Common myeloid progenitor, CD34-positive (primary cell): ENCODE measurements at regions not wholly inside any gene's neighbourhood (a gene's known extent, or its start where the extent isn't known, plus 50 kb on each side); places are given as distances from the start of the nearest gene placed in this dataset.
A peak's percentile ranks its signal among the peaks of the same experiment; 100 is the strongest.

Experiments
- CTCF ChIA-PET: fragments of 350-600 bp; sonication (Branson Sonifier 250); formaldehyde crosslinking; loops from one replicate; lab custom pipeline; 2021; ENCODE audit warnings: antibody characterized with exemption; lab: Charles Lee
- POLR2A ChIA-PET: fragments of 350-600 bp; sonication (Branson Sonifier 250); formaldehyde crosslinking; loops from one replicate; lab custom pipeline; 2021; ENCODE audit warnings: antibody characterized with exemption; lab: Charles Lee
- DNase-seq, 3 donors: peaks; one replicate each; pipeline versions ENCODE4 v3.0.0 to v3.0.0-alpha.2; 2013
- H3K27ac ChIP-seq, 2 experiments: 1 replicate in 1 of 2; 2 replicates in 1 of 2; pipeline ENCODE4 v1.7.0; 2013; ENCODE audit warnings: inconsistent platforms in 2 of 2, low read length in 2 of 2, mild to moderate bottlenecking in 2 of 2, low read depth in 1 of 2, moderate library complexity in 1 of 2; ENCODE audit not compliant: severe bottlenecking in 2 of 2, insufficient read depth in 1 of 2, poor library complexity in 1 of 2
- H3K27me3 ChIP-seq, 5 experiments: replicated peaks in 2 of 5; 1 replicate in 3 of 5; 2 replicates in 2 of 5; pipeline versions ENCODE4 v1.6.1 to v1.7.0; 2013; ENCODE audit warnings: low read length in 4 of 5, mild to moderate bottlenecking in 2 of 5, moderate library complexity in 2 of 5, inconsistent platforms in 1 of 5; ENCODE audit not compliant: insufficient read depth in 5 of 5, control insufficient read depth in 4 of 5
- H3K36me3 ChIP-seq, 4 experiments: 1 replicate in 2 of 4; 2 replicates in 2 of 4; pipeline versions ENCODE4 v1.6.1 to v1.7.0; 2013; ENCODE audit warnings: low read length in 3 of 4, control low read depth in 1 of 4, mild to moderate bottlenecking in 1 of 4; ENCODE audit not compliant: control insufficient read depth in 4 of 4, insufficient read depth in 4 of 4
- H3K4me1 ChIP-seq, 4 experiments: 1 replicate in 3 of 4; 2 replicates in 1 of 4; pipeline versions ENCODE4 v1.6.1 to v1.7.1; 2013; ENCODE audit warnings: low read length in 3 of 4, mild to moderate bottlenecking in 3 of 4, control low read depth in 1 of 4, inconsistent platforms in 1 of 4, moderate library complexity in 1 of 4; ENCODE audit not compliant: control insufficient read depth in 4 of 4, insufficient read depth in 4 of 4; ENCODE audit errors: control extremely low read depth in 1 of 4
- H3K4me3 ChIP-seq, 7 experiments: 1 replicate in 4 of 7; 2 replicates in 3 of 7; pipeline versions ENCODE4 v1.5.1 to v1.7.0; 2013; ENCODE audit warnings: mild to moderate bottlenecking in 7 of 7, low read length in 6 of 7, moderate library complexity in 6 of 7, inconsistent platforms in 2 of 7, low read depth in 2 of 7, control low read depth in 1 of 7; ENCODE audit not compliant: insufficient read depth in 4 of 7, control insufficient read depth in 1 of 7; ENCODE audit errors: extremely low read depth in 1 of 7
- H3K9me3 ChIP-seq, 5 experiments: 1 replicate in 4 of 5; 2 replicates in 1 of 5; pipeline versions ENCODE4 v1.6.1 to v1.7.1; 2013; ENCODE audit warnings: low read length in 4 of 5, mild to moderate bottlenecking in 2 of 5, inconsistent platforms in 1 of 5, low read depth in 1 of 5, moderate library complexity in 1 of 5; ENCODE audit not compliant: control insufficient read depth in 4 of 5, insufficient read depth in 2 of 5; ENCODE audit errors: control extremely low read depth in 1 of 5
- WGBS: methylation state at CpG from one replicate; pipeline ENCODE4 v1.1.5; 2013; ENCODE audit not compliant: insufficient coverage; 5-methylcytosine and 5-hydroxymethylcytosine counted together

GRCh38 chr10:121154846-121155245, 303.7 kb downstream of the WDR11 start:
- no peak overlapping the region for H3K27ac ChIP-seq
- no peak overlapping the region for H3K4me3 ChIP-seq
- 97% methylated on average over 4 of the region's 5 CpGs for WGBS
- H3K9me3 ChIP-seq: peaks cover 0 to 4% (median 0%) of the 10 kb centered on the region in 5 experiments
- CTCF ChIA-PET: no interaction called here
- no peaks in the 10 kb centered on the region for H3K4me1 ChIP-seq
- H3K27me3 ChIP-seq: peaks cover 0 to 4% (median 0%) of the 10 kb centered on the region in 5 experiments
- no peak for DNase-seq
- H3K36me3 ChIP-seq: no peaks in the 10 kb centered on the region
- POLR2A ChIA-PET: no interaction called here

- no peaks in the 10 kb centered on the region for H3K4me1 ChIP-seq
- H3K36me3 ChIP-seq: no peaks in the 10 kb centered on the region
- H3K27me3 ChIP-seq: peaks cover 0 to 4% (median 0%) of the 10 kb centered on the region in 5 experiments
- DNase-seq: no peak
- POLR2A ChIA-PET: no interaction called here
- 97% methylated on average over 4 of the region's 5 CpGs for WGBS
- CTCF ChIA-PET: no interaction called here
- peaks cover 0 to 5% (median 0%) of the 10 kb centered on the region in 5 experiments for H3K9me3 ChIP-seq
- no peak overlapping the region for H3K27ac ChIP-seq
- H3K4me3 ChIP-seq: no peak overlapping the region
These were observed 304.7 kb downstream of the WDR11 start for GRCh38 chr10:121155742-121156474.

GRCh38 chr10:121157998-121158397, 306.8 kb downstream of the WDR11 start:
- CTCF ChIA-PET: interaction anchor here (1.1 kb wide), 1 partner anchor 11 kb away, joined by 4 read pairs; no protein-coding TSS in a partner anchor
- 3% methylated on average over 3 of the region's 6 CpGs for WGBS
- H3K36me3 ChIP-seq: no peaks in the 10 kb centered on the region
- POLR2A ChIA-PET: no interaction called here
- peaks cover 0 to 4% (median 0%) of the 10 kb centered on the region in 5 experiments for H3K27me3 ChIP-seq
- H3K4me3 ChIP-seq: no peak overlapping the region
- DNase-seq: peak; percentile 75 to 93 (median 89)
- H3K27ac ChIP-seq: no peak overlapping the region
- H3K9me3 ChIP-seq: peaks cover 0 to 6% (median 0%) of the 10 kb centered on the region in 5 experiments
- no peaks in the 10 kb centered on the region for H3K4me1 ChIP-seq

GRCh38 chr10:121158988-121159579, 307.9 kb downstream of the WDR11 start:
- peaks cover 0 to 4% (median 0%) of the 10 kb centered on the region in 5 experiments for H3K27me3 ChIP-seq

GRCh38 chr10:121159670-121160069, 308.5 kb downstream of the WDR11 start:
- Histone ChIP-seq H3K4me1 (no peaks in the 10 kb centered on the region), H3K36me3 (no peaks in the 10 kb centered on the region), H3K4me3 (no peak overlapping the region), H3K27ac (no peak overlapping the region), H3K27me3 (peaks cover 0 to 2% (median 0%) of the 10 kb centered on the region in 5 experiments), H3K9me3 (peaks cover 0 to 11% (median 0%) of the 10 kb centered on the region in 5 experiments)
- ChIA-PET CTCF (no interaction called here), POLR2A (no interaction called here)
- 96% methylated on average over 4 of the region's 5 CpGs for WGBS
- no peak for DNase-seq

More at GRCh38 chr10:121158988-121159579, 307.9 kb downstream of the WDR11 start:
- Histone ChIP-seq H3K4me1 (no peaks in the 10 kb centered on the region), H3K4me3 (no peak overlapping the region), H3K27ac (no peak overlapping the region), H3K9me3 (peaks cover 0 to 7% (median 0%) of the 10 kb centered on the region in 5 experiments), H3K36me3 (no peaks in the 10 kb centered on the region)
- DNase-seq: peak in 1 of 3 donors; percentile 12
- ChIA-PET POLR2A (no interaction called here), CTCF (no interaction called here)
- WGBS: 90% methylated on average over 2 of the region's 2 CpGs

GRCh38 chr10:121165276-121165675, 314.1 kb downstream of the WDR11 start:
- ChIA-PET CTCF (no interaction called here), POLR2A (no interaction called here)
- H3K36me3 ChIP-seq: no peaks in the 10 kb centered on the region
- no peak overlapping the region for H3K4me3 ChIP-seq
- H3K9me3 ChIP-seq: peaks cover 0 to 10% (median 0%) of the 10 kb centered on the region in 5 experiments
- no peak overlapping the region for H3K27ac ChIP-seq
- no peak for DNase-seq
- no peaks in the 10 kb centered on the region for H3K4me1 ChIP-seq
- peaks cover 0 to 3% (median 0%) of the 10 kb centered on the region in 5 experiments for H3K27me3 ChIP-seq
- WGBS: 100% methylated on average over 3 of the region's 4 CpGs
